NCI-H82 treated with DMSO at 0.1 percent for 48 hours (cell line): ENCODE measurements at regions not wholly inside any gene's neighbourhood (a gene's known extent, or its start where the extent isn't known, plus 50 kb on each side); places are given as distances from the start of the nearest gene placed in this dataset.

Experiments used
- DNase-seq: peaks from one replicate; lab custom pipeline; 2025; ENCODE audit not compliant: unreplicated experiment; lab: John Stamatoyannopoulos, UW

GRCh38 chr4:10207116-10207515 is 90.5 kb upstream of the WDR1 start:
- DNase-seq = no peak

- no peak for DNase-seq
These were observed 88.6 kb upstream of the WDR1 start for GRCh38 chr4:10205223-10205622.

- no peak for DNase-seq
These were observed 87.9 kb upstream of the WDR1 start for GRCh38 chr4:10204401-10205058.

- DNase-seq = no peak
These were observed 87.3 kb upstream of the WDR1 start for GRCh38 chr4:10203851-10204250.

GRCh38 chr4:10201381-10202223 is 85.0 kb upstream of the WDR1 start:
- DNase-seq = no peak

- no peak for DNase-seq
These were observed 84.3 kb upstream of the WDR1 start for GRCh38 chr4:10200869-10201268.

- DNase-seq = no peak
These were observed 81.8 kb upstream of the WDR1 start for GRCh38 chr4:10198365-10198764.

GRCh38 chr4:10197952-10198351 is 81.4 kb upstream of the WDR1 start:
- no peak for DNase-seq

GRCh38 chr4:10196191-10196590 is 79.6 kb upstream of the WDR1 start:
- no peak for DNase-seq

GRCh38 chr4:10192331-10192730 is 75.7 kb upstream of the WDR1 start:
- DNase-seq = no peak

GRCh38 chr4:10188400-10189004 is 71.9 kb upstream of the WDR1 start:
- DNase-seq = no peak

GRCh38 chr4:10186228-10187214 is 69.9 kb upstream of the WDR1 start:
- no peak for DNase-seq

- DNase-seq = no peak
These were observed 69.1 kb upstream of the WDR1 start for GRCh38 chr4:10185518-10186227.

- no peak for DNase-seq
These were observed 67.9 kb upstream of the WDR1 start for GRCh38 chr4:10184501-10184938.

- DNase-seq = no peak
These were observed 67.4 kb upstream of the WDR1 start for GRCh38 chr4:10184041-10184440.

- no peak for DNase-seq
These were observed 66.9 kb upstream of the WDR1 start for GRCh38 chr4:10183462-10183861.

- DNase-seq = no peak
These were observed 66.1 kb upstream of the WDR1 start for GRCh38 chr4:10182446-10183424.

GRCh38 chr4:10181745-10182445 is 65.3 kb upstream of the WDR1 start:
- no peak for DNase-seq
